Dermis microvascular lymphatic vessel endothelial cell (primary cell): ENCODE measurements at regions not wholly inside any gene's neighbourhood (a gene's known extent, or its start where the extent isn't known, plus 50 kb on each side); places are given as distances from the start of the nearest gene placed in this dataset.

ENCODE experiments used
- DNase-seq, 2 donors: peaks; one replicate each; pipeline versions ENCODE4 v3.0.0 to v3.0.0-alpha.2; 2010; ENCODE audit warnings: low read depth in 2 of 2

GRCh38 chr6:47360388-47360787 is 50.7 kb upstream of the TNFRSF21 start:
- DNase-seq, result no peak

GRCh38 chr6:47362857-47363461 is 53.3 kb upstream of the TNFRSF21 start:
- no peak for DNase-seq

DNA sequence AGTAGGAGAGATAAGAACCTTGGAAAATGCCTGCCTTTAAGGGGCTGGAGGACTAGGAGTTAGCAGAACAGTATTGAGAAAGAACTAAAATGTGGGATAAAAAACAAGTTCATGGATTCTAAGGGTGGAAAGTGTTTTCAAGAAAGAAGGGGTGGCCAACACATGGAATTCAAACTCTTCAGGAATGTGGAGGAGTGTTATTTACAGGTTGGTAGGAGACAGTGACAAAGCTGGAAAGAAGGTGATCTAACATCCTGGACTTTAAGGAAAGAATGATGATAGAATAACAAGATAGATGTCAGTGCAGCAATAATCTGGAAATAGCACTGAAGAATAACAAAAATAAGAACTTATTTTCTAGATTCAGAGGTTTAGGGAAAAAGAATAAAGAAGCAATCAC is 54.0 kb upstream of the TNFRSF21 start:
- no peak for DNase-seq

DNA sequence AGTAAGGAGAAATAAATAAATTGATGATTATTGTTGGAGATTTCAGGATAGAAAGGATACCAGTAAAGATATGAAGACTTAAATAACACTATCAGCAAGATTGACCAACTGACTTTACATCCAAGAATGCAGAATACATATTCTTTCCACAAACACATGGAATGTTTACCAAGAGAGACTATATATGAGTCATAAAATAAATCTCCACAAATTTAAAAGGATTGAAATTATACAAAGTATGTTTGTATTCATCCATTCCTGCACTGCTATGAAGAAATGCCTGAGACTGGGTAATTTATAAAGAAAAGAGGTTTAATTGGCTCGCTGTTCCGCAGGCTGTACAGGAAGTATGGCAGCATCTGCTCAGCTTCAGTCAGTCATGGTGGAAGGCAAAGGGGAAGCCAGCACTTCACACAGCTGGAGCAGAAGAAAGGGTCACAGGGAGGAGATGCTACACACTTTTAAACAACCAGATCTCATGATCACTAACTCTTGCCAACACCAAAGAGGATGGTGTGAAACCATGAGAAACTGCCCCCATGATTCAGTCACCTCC is 56.7 kb upstream of the TNFRSF21 start:
- no peak for DNase-seq

- DNase-seq, result no peak
Observed at GRCh38 chr6:47371139-47371869, 61.6 kb upstream of the TNFRSF21 start.

DNA sequence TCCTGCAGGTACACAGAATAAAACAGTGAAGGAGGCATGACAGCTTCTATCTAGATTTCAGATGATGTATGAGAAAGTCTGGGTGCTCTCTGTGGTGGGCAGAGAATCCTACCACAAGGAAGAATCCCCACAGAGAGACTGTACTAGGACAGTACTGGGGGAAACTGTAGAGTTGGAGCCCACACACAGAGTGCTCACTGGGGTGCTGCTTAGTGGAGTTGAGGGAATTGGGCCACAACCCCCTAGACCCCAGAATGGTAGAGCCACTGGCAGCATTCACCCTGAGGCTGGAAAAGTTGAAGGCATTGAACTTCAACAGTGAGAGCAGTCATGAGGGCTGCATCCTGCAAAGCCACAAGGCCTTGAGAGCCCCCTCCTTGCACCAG is 62.2 kb upstream of the TNFRSF21 start:
- no peak for DNase-seq

DNA sequence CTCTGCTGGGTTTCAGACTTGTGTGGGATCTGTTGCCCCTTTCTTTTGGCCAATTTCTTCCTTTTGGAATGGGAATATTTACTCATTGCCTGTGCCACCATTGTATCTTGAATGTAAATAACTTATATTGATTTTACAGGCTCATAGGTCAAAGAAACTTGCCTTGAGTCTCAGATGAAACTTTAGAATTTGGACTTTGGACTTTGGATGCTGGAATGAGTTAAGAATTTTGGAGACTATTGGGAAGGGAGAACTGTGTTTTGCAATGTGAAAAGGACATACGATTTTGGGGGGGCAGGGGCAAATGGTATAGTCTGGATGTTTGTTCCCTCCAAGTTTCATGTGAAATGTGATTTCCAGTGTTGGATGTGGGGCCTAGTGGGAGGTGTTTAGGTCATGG is 62.6 kb upstream of the TNFRSF21 start:
- no peak for DNase-seq

DNA sequence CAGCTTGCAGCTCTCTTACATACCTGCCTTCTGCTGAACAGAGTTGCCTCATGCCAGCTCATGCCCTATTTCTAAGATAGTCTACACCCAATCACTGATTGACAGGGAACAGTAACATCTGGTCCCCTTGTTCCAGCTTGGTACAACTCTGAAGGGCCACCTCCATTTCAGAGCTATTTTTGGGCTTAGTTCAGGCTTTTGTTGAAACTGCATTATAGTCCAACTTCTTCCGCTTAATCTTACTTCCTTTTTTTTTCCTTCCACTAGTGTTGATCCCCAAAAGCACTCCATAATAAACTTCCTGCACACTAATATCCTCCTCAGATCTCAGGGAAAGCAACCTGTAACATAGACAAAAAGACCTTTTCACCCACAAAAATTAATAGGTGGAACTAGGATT is 65.7 kb upstream of the TNFRSF21 start:
- no peak for DNase-seq

DNA sequence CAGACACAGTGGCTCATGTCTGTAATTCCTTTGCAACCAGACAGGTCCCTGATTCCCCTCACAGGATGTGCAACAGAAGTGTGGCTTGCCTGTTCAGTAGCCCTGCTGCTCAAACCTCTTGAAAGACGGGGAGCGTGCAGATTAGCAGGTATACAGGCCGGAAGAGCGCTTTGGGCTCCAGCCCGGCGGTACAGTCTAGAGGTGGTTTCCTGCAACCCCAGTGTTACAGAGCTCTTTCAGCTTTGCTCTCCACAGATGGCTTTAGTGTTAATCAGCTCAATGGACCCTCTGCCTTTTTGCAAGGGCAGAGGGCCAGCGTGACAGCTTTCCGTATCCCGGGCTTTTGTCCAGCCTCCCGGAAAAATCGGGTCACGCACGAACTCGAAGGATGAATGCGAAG is 67.2 kb upstream of the TNFRSF21 start:
- DNase-seq, result no peak

GRCh38 chr6:47377971-47378370 is 68.3 kb upstream of the TNFRSF21 start:
- DNase-seq, result no peak

DNA sequence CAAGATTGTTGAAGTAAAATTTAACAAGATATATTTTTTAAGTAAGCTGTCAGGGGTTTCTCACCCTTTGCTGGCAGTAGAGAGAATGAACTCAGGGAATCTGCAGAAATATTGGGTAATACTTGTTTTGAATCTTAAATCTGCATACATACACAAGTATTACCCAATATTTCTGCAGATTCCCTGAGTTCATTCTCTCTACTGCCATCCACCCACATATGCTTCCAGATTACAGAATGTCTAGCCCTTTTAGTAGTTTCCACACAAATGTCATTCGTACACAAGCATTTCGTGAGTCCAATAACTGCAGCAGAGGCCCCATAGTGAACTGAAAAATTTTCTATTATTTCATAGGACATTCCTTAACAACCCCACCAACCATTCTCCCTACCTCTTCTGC is 69.6 kb upstream of the TNFRSF21 start:
- no peak for DNase-seq

DNA sequence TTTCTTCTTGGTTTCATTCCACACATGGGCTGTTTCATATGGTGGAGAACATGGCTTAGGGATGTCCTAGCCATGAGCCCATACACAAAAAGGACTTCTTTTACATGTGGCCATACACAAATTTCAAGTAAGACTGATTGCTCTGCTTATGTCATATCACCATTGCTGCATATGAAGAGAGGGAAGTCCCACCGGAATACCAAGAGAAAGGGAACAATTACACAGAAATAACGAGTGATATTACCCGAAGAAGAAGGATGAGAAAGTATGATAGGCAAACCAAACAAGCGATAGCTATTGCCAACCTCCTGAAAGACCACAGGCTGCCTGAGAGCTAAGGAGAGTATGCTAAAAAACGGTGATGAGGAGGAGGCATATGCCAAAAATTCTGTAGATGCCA is 70.5 kb upstream of the TNFRSF21 start:
- DNase-seq, result no peak

GRCh38 chr6:47381036-47381435 is 71.3 kb upstream of the TNFRSF21 start:
- DNase-seq, result no peak

- no peak for DNase-seq
Observed at GRCh38 chr6:47383360-47383759, 73.7 kb upstream of the TNFRSF21 start.

DNA sequence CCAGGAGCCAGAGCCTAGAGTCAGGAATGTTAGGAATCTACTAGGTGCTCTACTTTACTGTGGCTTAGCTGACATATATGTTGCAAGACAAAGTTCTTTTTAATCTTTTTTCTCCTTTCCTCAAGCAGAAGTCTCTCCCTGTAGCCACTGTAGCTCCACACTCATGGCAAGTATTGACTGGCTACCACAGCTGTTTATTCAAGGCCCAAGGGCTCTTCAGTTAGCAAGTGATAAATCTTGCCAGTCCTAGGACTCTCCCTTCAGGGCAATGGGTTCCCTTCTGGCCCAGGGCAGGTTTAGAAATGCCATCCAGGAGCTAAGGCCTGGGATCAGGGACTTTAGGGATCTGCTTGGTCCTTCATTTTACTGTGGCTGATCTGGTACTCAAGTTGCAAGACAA is 82.0 kb upstream of the TNFRSF21 start:
- DNase-seq, result no peak

DNA sequence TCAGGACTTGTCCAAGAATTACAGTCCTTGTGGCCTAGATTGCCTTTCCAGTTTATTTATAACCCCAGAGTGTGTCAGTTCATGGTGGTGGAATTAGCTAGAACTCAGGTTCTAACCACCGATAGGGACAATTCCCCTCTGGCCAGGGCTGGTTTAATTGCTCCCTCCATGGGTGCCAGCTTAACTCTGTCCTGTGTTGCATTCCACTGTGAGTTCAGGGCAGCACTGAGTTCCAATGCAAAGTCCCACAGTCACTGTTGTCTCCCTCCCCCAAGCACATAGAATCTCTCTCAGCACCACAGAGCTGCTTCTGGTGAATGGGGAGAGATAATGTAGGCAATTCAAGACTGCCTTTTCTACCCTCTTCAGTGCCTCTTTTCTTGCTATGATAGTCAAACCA is 82.5 kb upstream of the TNFRSF21 start:
- DNase-seq, result no peak

- DNase-seq, result no peak
Observed at GRCh38 chr6:47396401-47397069, 81.1 kb upstream of the CD2AP start.

DNA sequence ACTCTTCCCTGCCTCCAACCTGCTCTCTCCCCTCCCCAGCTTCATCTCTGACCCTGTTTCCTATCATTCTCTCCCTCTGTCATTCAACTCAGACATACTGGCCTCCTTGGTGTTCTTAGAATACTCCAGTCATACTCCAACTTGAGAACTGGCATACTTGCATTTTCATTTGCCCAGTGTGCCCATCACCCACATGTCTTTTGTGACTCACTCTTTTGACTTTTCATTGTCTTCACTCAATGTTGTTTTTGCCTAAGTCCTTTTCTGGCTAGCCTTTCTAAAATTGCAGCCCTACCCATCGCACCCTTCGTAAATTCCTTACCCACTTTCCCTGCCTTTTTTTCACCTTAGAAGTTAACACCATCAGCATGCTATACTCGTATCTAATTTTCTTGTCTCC is 77.0 kb upstream of the CD2AP start:
- no peak for DNase-seq

GRCh38 chr6:47402081-47402480 is 75.5 kb upstream of the CD2AP start:
- no peak for DNase-seq

DNA sequence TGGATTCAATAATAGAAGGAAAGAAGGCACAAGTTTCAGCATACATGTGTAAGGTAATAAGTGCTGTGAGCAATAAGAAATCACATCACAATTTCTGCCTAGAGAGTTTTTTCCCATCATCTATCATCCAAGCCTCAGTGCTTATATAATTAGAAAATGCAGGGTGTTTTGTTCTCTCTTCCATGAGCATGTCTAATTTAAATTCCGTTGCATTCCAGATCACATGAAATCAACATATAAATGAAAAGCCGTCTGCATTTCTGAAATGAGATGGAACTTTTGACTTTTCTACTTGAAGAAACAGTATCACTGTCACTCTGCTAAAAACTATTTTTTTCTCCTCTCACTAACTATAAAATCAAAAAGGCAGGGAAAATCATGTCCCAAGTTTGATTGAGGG is 74.5 kb upstream of the CD2AP start:
- DNase-seq, result no peak

GRCh38 chr6:47403801-47404200 is 73.8 kb upstream of the CD2AP start:
- no peak for DNase-seq

DNA sequence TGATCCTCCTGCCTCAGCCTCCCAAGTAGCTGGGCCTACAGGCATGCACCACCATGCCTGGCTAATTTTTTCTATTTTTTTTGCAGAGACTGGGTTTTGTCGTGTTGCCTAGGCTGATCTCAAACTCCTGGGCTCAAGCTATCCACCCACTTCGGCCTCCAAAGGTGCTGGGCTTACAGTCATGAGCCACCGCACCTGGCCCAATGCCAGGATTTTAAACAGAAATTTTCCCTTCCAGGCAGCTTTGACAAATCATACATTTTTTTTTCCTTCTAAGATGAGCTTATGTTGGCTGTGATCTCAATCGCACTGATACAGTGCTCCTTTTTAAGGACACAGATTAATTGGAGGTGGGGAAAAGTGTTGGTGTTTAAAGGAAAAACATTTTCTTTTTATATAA is 73.2 kb upstream of the CD2AP start:
- DNase-seq, result no peak

- no peak for DNase-seq
Observed at GRCh38 chr6:47405273-47405672, 72.3 kb upstream of the CD2AP start.
